IMR-90 (cell line): ENCODE measurements at regions not wholly inside any gene's neighbourhood (a gene's known extent, or its start where the extent isn't known, plus 50 kb on each side); places are given as distances from the start of the nearest gene placed in this dataset.

ENCODE experiments used
- BHLHE40 ChIP-seq: fragments of 150-350 bp; IDR thresholded peaks from 2 replicates; pipeline ENCODE4 v1.6.1; 2016; ENCODE audit warnings: mild to moderate bottlenecking, low read depth, low read length
- CHD1 ChIP-seq: IDR thresholded peaks from 2 replicates; pipeline ENCODE4 v1.6.1; 2012; ENCODE audit warnings: low read depth, low read length, improper control_type of control experiment
- CTCF ChIP-seq: conservative IDR thresholded peaks from 2 replicates; pipeline ENCODE4 v1.5.1; 2012; ENCODE audit warnings: mild to moderate bottlenecking, low read depth, low read length, improper control_type of control experiment
- FOS ChIP-seq: fragments of 150-350 bp; IDR thresholded peaks from 2 replicates; pipeline ENCODE4 v1.6.1; 2016; ENCODE audit warnings: low read depth, low read length
- MAFK ChIP-seq: IDR thresholded peaks from 2 replicates; pipeline ENCODE4 v1.6.1; 2012; ENCODE audit warnings: low read depth, low read length, improper control_type of control experiment
- MAZ ChIP-seq: IDR thresholded peaks from 2 replicates; pipeline ENCODE4 v1.6.1; 2012; ENCODE audit warnings: low read depth, mild to moderate bottlenecking, low read length, improper control_type of control experiment, moderate library complexity, borderline replicate concordance
- MXI1 ChIP-seq: IDR thresholded peaks from 2 replicates; pipeline ENCODE4 v1.6.1; 2012; ENCODE audit warnings: low read depth, mild to moderate bottlenecking, low read length, moderate library complexity, borderline replicate concordance
- POLR2A ChIP-seq: IDR thresholded peaks from 2 replicates; pipeline ENCODE4 v1.6.1; 2012; ENCODE audit warnings: mild to moderate bottlenecking, low read depth, low read length
- RAD21 ChIP-seq: IDR thresholded peaks from 2 replicates; pipeline ENCODE4 v1.6.1; 2012; ENCODE audit warnings: low read length, improper control_type of control experiment
- RCOR1 ChIP-seq: IDR thresholded peaks from 2 replicates; pipeline ENCODE4 v1.6.1; 2012; ENCODE audit warnings: mild to moderate bottlenecking, low read length, improper control_type of control experiment; ENCODE audit not compliant: insufficient replicate concordance
- RFX5 ChIP-seq: IDR thresholded peaks from 2 replicates; pipeline ENCODE4 v1.8.0; 2012; ENCODE audit warnings: low read depth, mild to moderate bottlenecking, low read length, moderate library complexity
- SMC3 ChIP-seq: fragments of 150-350 bp; IDR thresholded peaks from 2 replicates; pipeline ENCODE4 v1.6.1; 2016; ENCODE audit warnings: low read depth, mild to moderate bottlenecking, antibody characterized with exemption, low read length, moderate library complexity

GRCh38 chr2:150733051-150733618 is 245.7 kb upstream of the RND3 start:
- TF ChIP-seq CTCF = no peak
- no peak for TF ChIP-seq BHLHE40
- no peak for TF ChIP-seq POLR2A
- TF ChIP-seq CHD1 = no peak
- TF ChIP-seq SMC3 = no peak
- no peak for TF ChIP-seq MAFK
- TF ChIP-seq RAD21 = no peak
- no peak for TF ChIP-seq RFX5
- TF ChIP-seq FOS = no peak
- TF ChIP-seq RCOR1 = no peak
- no peak for TF ChIP-seq MAZ
- TF ChIP-seq MXI1 = no peak
